HG03039 (cell line): ENCODE measurements at regions not wholly inside any gene's neighbourhood (a gene's known extent, or its start where the extent isn't known, plus 50 kb on each side); places are given as distances from the start of the nearest gene placed in this dataset.
"Not testable (repeated sequence)": the region's sequence is repeated elsewhere in the genome, so short reads cannot be mapped to it uniquely, and the experiment has no call there.

Experiments used
- ATAC-seq: cut with Tn5 transposase; IDR thresholded peaks from one replicate; pipeline ENCODE4 v1.9.1; 2021; ENCODE audit warnings: mild to moderate bottlenecking, moderate library complexity; ENCODE audit not compliant: unreplicated experiment

- no peak for ATAC-seq
Measured at GRCh38 chr1:87398641-87399040, 70.0 kb downstream of the LMO4 start.

- no peak for ATAC-seq
Measured at GRCh38 chr1:87399264-87399663, 70.6 kb downstream of the LMO4 start.

- ATAC-seq = no peak
Measured at GRCh38 chr1:87399701-87400100, 71.0 kb downstream of the LMO4 start.

- ATAC-seq = no peak
Measured at GRCh38 chr1:87400813-87401212, 72.1 kb downstream of the LMO4 start.

- ATAC-seq = no peak
Measured at GRCh38 chr1:87402241-87403002, 73.7 kb downstream of the LMO4 start.

GRCh38 chr1:87403061-87403820 is 74.6 kb downstream of the LMO4 start:
- ATAC-seq = no peak

GRCh38 chr1:87404296-87404695 is 75.6 kb downstream of the LMO4 start:
- ATAC-seq = no peak

GRCh38 chr1:87408665-87409248 is 80.1 kb downstream of the LMO4 start:
- no peak for ATAC-seq

- ATAC-seq = no peak
Measured at GRCh38 chr1:87410776-87411480, 82.2 kb downstream of the LMO4 start.

GRCh38 chr1:87413846-87414245 is 85.2 kb downstream of the LMO4 start:
- not testable (repeated sequence) for ATAC-seq

- ATAC-seq = no peak
Measured at GRCh38 chr1:87418048-87418447, 89.4 kb downstream of the LMO4 start.

GRCh38 chr1:87421809-87422208 is 93.1 kb downstream of the LMO4 start:
- ATAC-seq = no peak

- ATAC-seq = no peak
Measured at GRCh38 chr1:87424541-87424940, 95.9 kb downstream of the LMO4 start.

GRCh38 chr1:87426463-87427249 is 98.0 kb downstream of the LMO4 start:
- no peak for ATAC-seq

GRCh38 chr1:87428367-87428766 is 99.7 kb downstream of the LMO4 start:
- ATAC-seq = no peak

GRCh38 chr1:87428883-87429282 is 100.2 kb downstream of the LMO4 start:
- no peak for ATAC-seq

- ATAC-seq = no peak
Measured at GRCh38 chr1:87432685-87433084, 104.0 kb downstream of the LMO4 start.

GRCh38 chr1:87433101-87433500 is 104.4 kb downstream of the LMO4 start:
- not testable (repeated sequence) for ATAC-seq

- ATAC-seq = peak; percentile 63
Measured at GRCh38 chr1:87435484-87435883, 106.8 kb downstream of the LMO4 start.

GRCh38 chr1:87436115-87436514 is 107.4 kb downstream of the LMO4 start:
- not testable (repeated sequence) for ATAC-seq
